Stimulated activated naive CD4-positive, alpha-beta T cell (primary cell): ENCODE measurements at regions not wholly inside any gene's neighbourhood (a gene's known extent, or its start where the extent isn't known, plus 50 kb on each side); places are given as distances from the start of the nearest gene placed in this dataset.
"Not testable (repeated sequence)": the region's sequence is repeated elsewhere in the genome, so short reads cannot be mapped to it uniquely, and the experiment has no call there.

Experiments
- DNase-seq, 6 experiments: peaks; one replicate each; lab custom pipeline; 2025; lab: John Stamatoyannopoulos, UW

- DNase-seq = no peak
Observed at GRCh38 chr9:79087133-79087532, 484.6 kb upstream of the TLE4 start.

- DNase-seq = no peak
Observed at GRCh38 chr9:79089054-79089560, 482.7 kb upstream of the TLE4 start.

- not testable (repeated sequence) for DNase-seq
Observed at GRCh38 chr9:79089851-79090250, 481.9 kb upstream of the TLE4 start.

GRCh38 chr9:79103257-79103656 lies 468.5 kb upstream of the TLE4 start:
- DNase-seq = not testable (repeated sequence)

GRCh38 chr9:79104216-79104615 lies 467.5 kb upstream of the TLE4 start:
- DNase-seq = no peak

- DNase-seq = no peak
Observed at GRCh38 chr9:79104951-79105350, 466.8 kb upstream of the TLE4 start.

GRCh38 chr9:79107911-79108676 lies 463.7 kb upstream of the TLE4 start:
- no peak for DNase-seq

GRCh38 chr9:79111653-79112052 lies 460.1 kb upstream of the TLE4 start:
- DNase-seq = no peak

- no peak for DNase-seq
Observed at GRCh38 chr9:79115176-79115575, 456.6 kb upstream of the TLE4 start.

GRCh38 chr9:79116041-79116440 lies 455.7 kb upstream of the TLE4 start:
- no peak for DNase-seq

- no peak for DNase-seq
Observed at GRCh38 chr9:79116709-79117108, 455.1 kb upstream of the TLE4 start.

- DNase-seq = no peak
Observed at GRCh38 chr9:79120533-79120932, 451.2 kb upstream of the TLE4 start.

- DNase-seq = no peak
Observed at GRCh38 chr9:79120941-79121340, 450.8 kb upstream of the TLE4 start.

- DNase-seq = no peak
Observed at GRCh38 chr9:79123415-79123814, 448.4 kb upstream of the TLE4 start.

- DNase-seq = no peak
Observed at GRCh38 chr9:79127661-79128060, 444.1 kb upstream of the TLE4 start.

GRCh38 chr9:79129865-79130480 lies 441.8 kb upstream of the TLE4 start:
- no peak for DNase-seq

- no peak for DNase-seq
Observed at GRCh38 chr9:79131246-79131774, 440.5 kb upstream of the TLE4 start.

- no peak for DNase-seq
Observed at GRCh38 chr9:79131824-79132377, 439.9 kb upstream of the TLE4 start.

GRCh38 chr9:79134654-79135053 lies 437.1 kb upstream of the TLE4 start:
- no peak for DNase-seq

GRCh38 chr9:79135681-79136415 lies 435.9 kb upstream of the TLE4 start:
- no peak for DNase-seq

- DNase-seq = no peak
Observed at GRCh38 chr9:79140751-79141150, 431.0 kb upstream of the TLE4 start.

GRCh38 chr9:79143211-79143610 lies 428.6 kb upstream of the TLE4 start:
- no peak for DNase-seq
